ENCODE measurements at regions not wholly inside any gene's neighbourhood (a gene's known extent, or its start where the extent isn't known, plus 50 kb on each side); places are given as distances from the start of the nearest gene placed in this dataset.

DNA sequence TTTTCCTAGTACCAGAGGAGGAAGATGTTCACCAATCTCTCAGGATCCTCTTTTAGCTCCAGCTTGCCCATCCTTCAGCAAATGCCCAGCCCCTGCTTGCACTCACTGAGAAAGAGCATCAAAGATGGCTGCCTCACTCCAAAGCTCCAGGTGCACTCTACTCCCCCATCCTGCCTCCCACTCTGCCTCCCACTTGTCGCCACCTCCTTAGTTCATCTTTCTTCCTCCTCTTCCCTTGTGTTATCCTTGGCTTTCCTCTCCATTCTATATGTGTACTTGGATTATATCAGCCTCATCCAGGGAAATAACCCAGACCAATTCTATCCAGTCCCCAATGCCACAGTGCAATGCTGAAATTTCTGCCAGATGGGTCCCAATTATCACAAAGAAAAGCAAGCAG lies 87.1 kb upstream of the CPLX2 start:
- ChIA-PET POLR2A (ENCODE audit: low non-redundant PET) (no interaction called here), CTCF (no interaction called here)
- no peaks in the 10 kb centered on the region for H3K36me3 ChIP-seq (ENCODE audit: insufficient read depth, low read length, poor library complexity, severe bottlenecking)
- H3K9me3 ChIP-seq (ENCODE audit: low read depth, low read length, poor library complexity, severe bottlenecking), result no peaks in the 10 kb centered on the region
- no TSS peak for BruUV-seq (replicated peaks)
- DNase-seq (ENCODE audit: low spot score), result no peak
- H3K27me3 ChIP-seq (replicated peaks; ENCODE audit: insufficient read depth, low read depth, low read length, poor library complexity), result peaks cover 18% of the 10 kb centered on the region
- H3K27ac ChIP-seq (ENCODE audit: low read depth, low read length, poor library complexity, severe bottlenecking), result no peak overlapping the region
- intact Hi-C loops (cut with micrococcal nuclease; ENCODE audit: unreplicated experiment), result no loop called here
- TF ChIP-seq, protein P1, sequence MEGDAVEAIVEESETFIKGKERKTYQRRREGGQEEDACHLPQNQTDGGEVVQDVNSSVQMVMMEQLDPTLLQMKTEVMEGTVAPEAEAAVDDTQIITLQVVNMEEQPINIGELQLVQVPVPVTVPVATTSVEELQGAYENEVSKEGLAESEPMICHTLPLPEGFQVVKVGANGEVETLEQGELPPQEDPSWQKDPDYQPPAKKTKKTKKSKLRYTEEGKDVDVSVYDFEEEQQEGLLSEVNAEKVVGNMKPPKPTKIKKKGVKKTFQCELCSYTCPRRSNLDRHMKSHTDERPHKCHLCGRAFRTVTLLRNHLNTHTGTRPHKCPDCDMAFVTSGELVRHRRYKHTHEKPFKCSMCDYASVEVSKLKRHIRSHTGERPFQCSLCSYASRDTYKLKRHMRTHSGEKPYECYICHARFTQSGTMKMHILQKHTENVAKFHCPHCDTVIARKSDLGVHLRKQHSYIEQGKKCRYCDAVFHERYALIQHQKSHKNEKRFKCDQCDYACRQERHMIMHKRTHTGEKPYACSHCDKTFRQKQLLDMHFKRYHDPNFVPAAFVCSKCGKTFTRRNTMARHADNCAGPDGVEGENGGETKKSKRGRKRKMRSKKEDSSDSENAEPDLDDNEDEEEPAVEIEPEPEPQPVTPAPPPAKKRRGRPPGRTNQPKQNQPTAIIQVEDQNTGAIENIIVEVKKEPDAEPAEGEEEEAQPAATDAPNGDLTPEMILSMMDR (conservative IDR thresholded peaks at IDR 0.05; ENCODE audit: low read depth, low read length), result no peak
- TF ChIP-seq EZH2 (IDR thresholded peaks at IDR 0.05; ENCODE audit: borderline replicate concordance, low read depth, low read length, poor library complexity, severe bottlenecking), result no peak
- H3K4me3 ChIP-seq (ENCODE audit: low read depth, low read length, poor library complexity, severe bottlenecking), result no peak overlapping the region
- H3K4me1 ChIP-seq (ENCODE audit: insufficient read depth, low read length, poor library complexity, severe bottlenecking), result no peaks in the 10 kb centered on the region

DNA sequence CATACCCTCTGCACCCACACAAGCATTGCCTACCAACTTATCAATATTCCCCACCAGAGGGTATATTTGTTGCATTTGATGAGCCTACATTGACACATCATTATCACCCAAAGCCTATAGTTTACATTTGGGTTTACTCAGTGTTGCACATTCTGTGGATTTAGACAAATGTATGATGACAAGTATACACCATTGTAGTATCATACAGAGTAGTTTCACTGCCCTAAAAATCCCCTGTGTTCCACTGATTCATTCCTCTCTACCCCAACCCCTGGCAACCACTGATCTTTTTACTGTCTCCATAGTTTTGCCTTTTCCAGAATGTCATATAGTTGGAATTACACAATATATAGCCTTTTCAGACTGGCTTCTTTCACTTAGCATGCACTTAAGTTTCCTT lies 85.7 kb upstream of the CPLX2 start:
- Histone ChIP-seq H3K9me3 (ENCODE audit: low read depth, low read length, poor library complexity, severe bottlenecking) (no peaks in the 10 kb centered on the region), H3K27ac (ENCODE audit: low read depth, low read length, poor library complexity, severe bottlenecking) (no peak overlapping the region), H3K4me1 (ENCODE audit: insufficient read depth, low read length, poor library complexity, severe bottlenecking) (no peaks in the 10 kb centered on the region), H3K4me3 (ENCODE audit: low read depth, low read length, poor library complexity, severe bottlenecking) (no peak overlapping the region), H3K27me3 (replicated peaks; ENCODE audit: insufficient read depth, low read depth, low read length, poor library complexity) (peaks cover 20% of the 10 kb centered on the region), H3K36me3 (ENCODE audit: insufficient read depth, low read length, poor library complexity, severe bottlenecking) (no peaks in the 10 kb centered on the region)
- no TSS peak for BruUV-seq (replicated peaks)
- TF ChIP-seq, protein P1 (conservative IDR thresholded peaks at IDR 0.05; ENCODE audit: low read depth, low read length), result no peak
- no peak for TF ChIP-seq EZH2 (IDR thresholded peaks at IDR 0.05; ENCODE audit: borderline replicate concordance, low read depth, low read length, poor library complexity, severe bottlenecking)
- CTCF ChIA-PET, result no interaction called here
- intact Hi-C loops (cut with micrococcal nuclease; ENCODE audit: unreplicated experiment), result no loop called here
- DNase-seq (ENCODE audit: low spot score), result no peak
- POLR2A ChIA-PET (ENCODE audit: low non-redundant PET), result no interaction called here

DNA sequence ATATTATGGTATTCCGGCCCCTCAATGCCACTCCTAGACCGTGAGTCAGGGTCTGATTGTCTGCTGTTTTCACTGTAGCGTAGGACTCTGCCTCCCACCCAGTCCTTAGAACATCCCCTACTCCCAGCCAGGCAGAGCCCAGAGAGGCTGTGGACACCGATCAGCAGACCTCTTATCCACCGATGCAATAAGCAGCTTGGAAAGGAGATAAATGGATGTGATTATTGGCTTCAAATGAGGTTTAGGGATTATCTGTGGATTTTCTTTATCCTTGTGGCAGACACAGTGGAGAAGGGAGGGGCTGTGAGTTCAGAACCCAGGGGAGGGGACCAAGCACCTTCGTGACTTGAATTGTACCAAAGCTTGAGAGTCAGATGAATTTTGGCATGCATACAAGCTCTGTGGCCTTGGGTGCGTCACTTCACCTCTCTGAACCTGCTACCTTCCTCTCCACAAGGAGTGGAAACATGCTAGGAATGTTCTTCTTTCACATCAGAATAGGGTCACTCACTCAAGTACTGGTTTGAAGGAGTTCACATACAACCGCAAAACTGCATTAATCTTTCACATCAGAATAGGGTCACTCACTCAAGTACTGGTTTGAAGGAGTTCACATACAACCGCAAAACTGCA lies 83.1 kb upstream of the CPLX2 start:
- Histone ChIP-seq H3K4me1 (ENCODE audit: insufficient read depth, low read length, poor library complexity, severe bottlenecking) (no peaks in the 10 kb centered on the region), H3K36me3 (ENCODE audit: insufficient read depth, low read length, poor library complexity, severe bottlenecking) (no peaks in the 10 kb centered on the region), H3K9me3 (ENCODE audit: low read depth, low read length, poor library complexity, severe bottlenecking) (no peaks in the 10 kb centered on the region), H3K27me3 (replicated peaks; ENCODE audit: insufficient read depth, low read depth, low read length, poor library complexity) (peaks cover 31% of the 10 kb centered on the region), H3K27ac (ENCODE audit: low read depth, low read length, poor library complexity, severe bottlenecking) (no peak overlapping the region), H3K4me3 (ENCODE audit: low read depth, low read length, poor library complexity, severe bottlenecking) (no peak overlapping the region)
- no peak for DNase-seq (ENCODE audit: low spot score)
- ChIA-PET CTCF (no interaction called here), POLR2A (ENCODE audit: low non-redundant PET) (no interaction called here)
- no peak for TF ChIP-seq EZH2 (IDR thresholded peaks at IDR 0.05; ENCODE audit: borderline replicate concordance, low read depth, low read length, poor library complexity, severe bottlenecking)
- TF ChIP-seq, protein P1 (conservative IDR thresholded peaks at IDR 0.05; ENCODE audit: low read depth, low read length), result no peak
- BruUV-seq (replicated peaks), result no TSS peak
- intact Hi-C loops (cut with micrococcal nuclease; ENCODE audit: unreplicated experiment), result no loop called here
